H9 (cell line): ENCODE measurements at regions not wholly inside any gene's neighbourhood (a gene's known extent, or its start where the extent isn't known, plus 50 kb on each side); places are given as distances from the start of the nearest gene placed in this dataset.
"Not testable (repeated sequence)": the region's sequence is repeated elsewhere in the genome, so short reads cannot be mapped to it uniquely, and the experiment has no call there.

ENCODE experiments used
- DNase-seq: peaks from one replicate; pipeline ENCODE4 v3.0.0-alpha.2; 2017
- H2AFZ ChIP-seq: one replicate; pipeline ENCODE4 v1.6.1; 2013; ENCODE audit warnings: mild to moderate bottlenecking, low read length, control low read depth, moderate library complexity
- H2AK5ac ChIP-seq: 2 replicates; pipeline ENCODE4 v1.6.1; 2013; ENCODE audit warnings: low read length, control low read depth, mixed read lengths; ENCODE audit not compliant: insufficient read length
- H2BK120ac ChIP-seq: one replicate; pipeline ENCODE4 v1.6.1; 2013; ENCODE audit warnings: low read depth, mild to moderate bottlenecking, low read length, control low read depth, inconsistent platforms; ENCODE audit not compliant: poor library complexity, severe bottlenecking
- H2BK12ac ChIP-seq: 2 replicates; pipeline ENCODE4 v1.6.1; 2013; ENCODE audit warnings: low read length, control low read depth, mixed read lengths, low read depth; ENCODE audit not compliant: insufficient read length
- H2BK15ac ChIP-seq: 2 replicates; pipeline ENCODE4 v1.6.1; 2013; ENCODE audit warnings: low read depth, low read length, control low read depth
- H2BK20ac ChIP-seq: one replicate; pipeline ENCODE4 v1.6.1; 2013; ENCODE audit warnings: low read depth, mild to moderate bottlenecking, low read length, control low read depth, inconsistent platforms; ENCODE audit not compliant: poor library complexity, severe bottlenecking
- H2BK5ac ChIP-seq: 2 replicates; pipeline ENCODE4 v1.6.1; 2013; ENCODE audit warnings: low read length, control low read depth, mixed read lengths; ENCODE audit not compliant: insufficient read length
- H3K14ac ChIP-seq: 2 replicates; pipeline ENCODE4 v1.6.1; 2013; ENCODE audit warnings: low read length, control low read depth; ENCODE audit not compliant: insufficient read depth
- H3K18ac ChIP-seq: 2 replicates; pipeline ENCODE4 v1.6.1; 2013; ENCODE audit warnings: low read depth, mild to moderate bottlenecking, mixed read lengths, low read length, control low read depth; ENCODE audit not compliant: insufficient read length
- H3K23ac ChIP-seq: 2 replicates; pipeline ENCODE4 v1.6.1; 2013; ENCODE audit warnings: low read length, control low read depth, mixed read lengths, low read depth; ENCODE audit not compliant: insufficient read length
- H3K23me2 ChIP-seq: 2 replicates; pipeline ENCODE4 v1.6.1; 2013; ENCODE audit warnings: low read depth, mild to moderate bottlenecking, mixed read lengths, low read length, control low read depth; ENCODE audit not compliant: insufficient read length, poor library complexity, severe bottlenecking
- H3K27ac ChIP-seq: 2 replicates; pipeline ENCODE4 v1.5.1; 2013; ENCODE audit warnings: low read length, control low read depth, mixed read lengths, low read depth; ENCODE audit not compliant: insufficient read length
- H3K27me3 ChIP-seq: 2 replicates; pipeline ENCODE4 v1.6.1; 2013; ENCODE audit warnings: low read length, control low read depth, inconsistent platforms; ENCODE audit not compliant: insufficient read depth
- H3K4ac ChIP-seq: 2 replicates; pipeline ENCODE4 v1.6.1; 2013; ENCODE audit warnings: low read depth, mild to moderate bottlenecking, control low read depth, inconsistent platforms, low read length, moderate library complexity
- H3K4me1 ChIP-seq: 2 replicates; pipeline ENCODE4 v1.6.1; 2013; ENCODE audit warnings: low read length, control low read depth, inconsistent platforms; ENCODE audit not compliant: insufficient read depth
- H3K4me2 ChIP-seq: 2 replicates; pipeline ENCODE4 v1.6.1; 2013; ENCODE audit warnings: low read length, control low read depth, mixed read lengths; ENCODE audit not compliant: insufficient read length, insufficient read depth
- H3K56ac ChIP-seq: 2 replicates; pipeline ENCODE4 v1.6.1; 2013; ENCODE audit warnings: low read depth, mild to moderate bottlenecking, mixed read lengths, low read length, control low read depth; ENCODE audit not compliant: insufficient read length
- H3K79me1 ChIP-seq: 2 replicates; pipeline ENCODE4 v1.6.1; 2013; ENCODE audit warnings: low read depth, mild to moderate bottlenecking, moderate library complexity, low read length, control low read depth, inconsistent platforms; ENCODE audit not compliant: insufficient read depth, poor library complexity, severe bottlenecking
- H3K79me2 ChIP-seq: 2 replicates; pipeline ENCODE4 v1.6.1; 2013; ENCODE audit warnings: low read length, control low read depth, inconsistent platforms; ENCODE audit not compliant: insufficient read depth
- H3K9ac ChIP-seq: 2 replicates; pipeline ENCODE4 v1.6.1; 2013; ENCODE audit warnings: low read length, control low read depth, mixed read lengths; ENCODE audit not compliant: insufficient read length; ENCODE audit errors: extremely low read depth
- H3K9me3 ChIP-seq: one replicate; pipeline ENCODE4 v1.6.1; 2013; ENCODE audit warnings: low read depth, low read length, inconsistent platforms; ENCODE audit not compliant: control insufficient read depth
- H3T11ph ChIP-seq: one replicate; pipeline ENCODE4 v1.6.1; 2013; ENCODE audit warnings: mild to moderate bottlenecking, low read length, control low read depth, inconsistent platforms
- H4K20me1 ChIP-seq: one replicate; pipeline ENCODE4 v1.6.1; 2013; ENCODE audit not compliant: control insufficient read depth, insufficient read length, insufficient read depth
- H4K5ac ChIP-seq: 2 replicates; pipeline ENCODE4 v1.6.1; 2013; ENCODE audit warnings: low read depth, mild to moderate bottlenecking, mixed read lengths, low read length, control low read depth; ENCODE audit not compliant: insufficient read length
- H4K8ac ChIP-seq: replicated peaks from 2 replicates; pipeline ENCODE4 v1.6.1; 2013; ENCODE audit warnings: low read length, control low read depth, mixed read lengths, low read depth; ENCODE audit not compliant: insufficient read length
- H4K91ac ChIP-seq: 2 replicates; pipeline ENCODE4 v1.6.1; 2013; ENCODE audit warnings: low read depth, mild to moderate bottlenecking, moderate library complexity, mixed read lengths, low read length, control low read depth; ENCODE audit not compliant: insufficient read length
- H3K27ac Mint-ChIP-seq, 3 experiments: 2 replicates in 2 of 3; 3 replicates in 1 of 3; pipeline ENCODE4 v1.8.0; 2020 to 2021; ENCODE audit warnings: mixed read lengths in 3 of 3, mild to moderate bottlenecking in 1 of 3, moderate library complexity in 1 of 3
- H3K27me3 Mint-ChIP-seq: 2 replicates; pipeline ENCODE4 v1.8.0; 2021; ENCODE audit warnings: low read depth, mild to moderate bottlenecking, moderate library complexity, mixed read lengths
- H3K36me3 Mint-ChIP-seq, 3 experiments: 2 replicates in 2 of 3; 3 replicates in 1 of 3; pipeline ENCODE4 v1.8.0; 2020 to 2021; ENCODE audit warnings: low read depth in 3 of 3, mixed read lengths in 3 of 3; ENCODE audit not compliant: insufficient read depth in 1 of 3
- H3K4me1 Mint-ChIP-seq, 2 experiments: 2 replicates each; pipeline ENCODE4 v1.8.0; 2020; ENCODE audit warnings: mixed read lengths in 2 of 2
- H3K4me3 Mint-ChIP-seq, 2 experiments: 2 replicates in 1 of 2; 3 replicates in 1 of 2; pipeline ENCODE4 v1.8.0; 2020 to 2021; ENCODE audit warnings: mild to moderate bottlenecking in 2 of 2, mixed read lengths in 2 of 2, moderate library complexity in 1 of 2
- H3K9me3 Mint-ChIP-seq, 2 experiments: 2 replicates in 1 of 2; 3 replicates in 1 of 2; pipeline ENCODE4 v1.8.0; 2020; ENCODE audit warnings: mild to moderate bottlenecking in 2 of 2, mixed read lengths in 2 of 2, moderate library complexity in 1 of 2
- WGBS: extraction: QIAGEN DNeasy Blood & Tissue Kit; methylation state at CpG from one replicate; pipeline ENCODE4 v1.1.7; 2013; ENCODE audit warnings: missing lambda C conversion rate, low lambda C conversion rate, mixed read lengths; ENCODE audit not compliant: insufficient read length; ENCODE audit errors: extremely low coverage; 5-methylcytosine and 5-hydroxymethylcytosine counted together
- TF ChIP-seq, protein P1 (sequence below): fragments of 200-600 bp; sonication (generic); conservative IDR thresholded peaks from 3 replicates; pipeline ENCODE4 v1.8.0; 2021; ENCODE audit warnings: antibody characterized with exemption, mild to moderate bottlenecking

DNA sequence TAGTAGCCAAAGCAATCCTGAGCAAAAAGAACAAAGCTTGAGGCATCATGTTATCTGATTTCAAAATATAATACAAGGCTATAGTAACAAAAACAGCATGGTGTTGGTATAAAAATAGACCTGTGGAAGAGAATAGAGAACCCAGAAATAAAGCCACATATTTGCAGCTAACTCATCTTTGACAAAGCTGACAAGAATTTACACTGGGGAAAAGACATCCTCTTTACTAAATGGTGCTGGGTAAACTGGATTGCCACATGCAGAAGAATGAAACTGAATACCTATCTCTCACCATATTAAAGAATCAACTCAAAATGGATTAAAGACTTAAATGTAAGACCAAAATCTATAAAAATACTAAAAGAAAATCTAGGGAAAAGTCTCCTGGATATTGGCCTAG, 59.5 kb upstream of the CD55 start:
- no peaks in the 10 kb centered on the region for H3K79me2 ChIP-seq
- H3K27ac ChIP-seq = no peak overlapping the region
- no peak overlapping the region for H4K5ac ChIP-seq
- no peak overlapping the region for H3K23ac ChIP-seq
- peaks cover 0 to 2% of the 10 kb centered on the region in 2 experiments; a peak in 2 of 4 replicates for H3K4me1 Mint-ChIP-seq
- no peak for DNase-seq
- no peak overlapping the region for H2BK120ac ChIP-seq
- H3T11ph ChIP-seq = no peak overlapping the region
- H3K36me3 Mint-ChIP-seq = no peaks in the 10 kb centered on the region
- H3K4me3 Mint-ChIP-seq = no peak overlapping the region
- no peaks in the 10 kb centered on the region for H4K20me1 ChIP-seq
- H3K4me1 ChIP-seq = no peaks in the 10 kb centered on the region
- H3K27me3 ChIP-seq = no peaks in the 10 kb centered on the region
- H3K9me3 Mint-ChIP-seq = no peaks in the 10 kb centered on the region
- no peaks in the 10 kb centered on the region; the same call in 1 of the 2 replicates for H3K27me3 Mint-ChIP-seq
- no peak overlapping the region for H3K27ac Mint-ChIP-seq
- H3K14ac ChIP-seq = no peak overlapping the region
- no peak overlapping the region for H2BK15ac ChIP-seq
- H4K91ac ChIP-seq = no peak overlapping the region
- no peak overlapping the region for H2AFZ ChIP-seq
- no peaks in the 10 kb centered on the region for H3K9me3 ChIP-seq
- no peak overlapping the region for H3K9ac ChIP-seq
- TF ChIP-seq, protein P1, sequence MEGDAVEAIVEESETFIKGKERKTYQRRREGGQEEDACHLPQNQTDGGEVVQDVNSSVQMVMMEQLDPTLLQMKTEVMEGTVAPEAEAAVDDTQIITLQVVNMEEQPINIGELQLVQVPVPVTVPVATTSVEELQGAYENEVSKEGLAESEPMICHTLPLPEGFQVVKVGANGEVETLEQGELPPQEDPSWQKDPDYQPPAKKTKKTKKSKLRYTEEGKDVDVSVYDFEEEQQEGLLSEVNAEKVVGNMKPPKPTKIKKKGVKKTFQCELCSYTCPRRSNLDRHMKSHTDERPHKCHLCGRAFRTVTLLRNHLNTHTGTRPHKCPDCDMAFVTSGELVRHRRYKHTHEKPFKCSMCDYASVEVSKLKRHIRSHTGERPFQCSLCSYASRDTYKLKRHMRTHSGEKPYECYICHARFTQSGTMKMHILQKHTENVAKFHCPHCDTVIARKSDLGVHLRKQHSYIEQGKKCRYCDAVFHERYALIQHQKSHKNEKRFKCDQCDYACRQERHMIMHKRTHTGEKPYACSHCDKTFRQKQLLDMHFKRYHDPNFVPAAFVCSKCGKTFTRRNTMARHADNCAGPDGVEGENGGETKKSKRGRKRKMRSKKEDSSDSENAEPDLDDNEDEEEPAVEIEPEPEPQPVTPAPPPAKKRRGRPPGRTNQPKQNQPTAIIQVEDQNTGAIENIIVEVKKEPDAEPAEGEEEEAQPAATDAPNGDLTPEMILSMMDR = no peak
- H4K8ac ChIP-seq = no peak overlapping the region
- H3K23me2 ChIP-seq = no peaks in the 10 kb centered on the region
- H3K56ac ChIP-seq = no peak overlapping the region
- H2BK12ac ChIP-seq = no peak overlapping the region
- no peak overlapping the region for H2BK5ac ChIP-seq
- no peak overlapping the region for H3K4me2 ChIP-seq
- no peak overlapping the region for H3K4ac ChIP-seq
- no peak overlapping the region for H2BK20ac ChIP-seq
- H3K79me1 ChIP-seq = no peaks in the 10 kb centered on the region
- no peak overlapping the region for H2AK5ac ChIP-seq
- no peak overlapping the region for H3K18ac ChIP-seq

DNA sequence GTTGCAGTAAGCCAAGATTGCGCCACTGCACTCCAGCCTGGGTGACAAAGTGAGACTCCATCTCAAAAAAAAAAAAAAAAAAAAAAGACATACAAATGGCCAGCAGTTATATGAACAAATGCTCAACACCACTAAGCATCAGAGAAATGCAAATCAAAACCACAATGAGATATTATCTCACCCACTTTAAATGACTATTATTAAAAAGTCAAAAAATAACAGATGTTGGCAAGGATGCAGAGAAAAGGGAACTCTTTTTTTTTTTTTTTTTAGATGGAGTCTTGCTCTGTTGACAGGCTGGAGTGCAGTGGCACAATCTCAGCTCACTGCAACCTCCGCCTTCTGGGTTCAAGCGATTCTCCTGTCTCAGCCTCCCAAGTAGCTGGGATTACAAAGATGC, 58.6 kb upstream of the CD55 start:
- not testable (repeated sequence) for H3K4me3 Mint-ChIP-seq, H2BK15ac ChIP-seq, H3K9ac ChIP-seq, H2BK5ac ChIP-seq, H3K14ac ChIP-seq, H4K20me1 ChIP-seq, H3K4ac ChIP-seq, H3K4me1 ChIP-seq, H3K36me3 Mint-ChIP-seq, H4K8ac ChIP-seq, H3T11ph ChIP-seq, H2BK20ac ChIP-seq, H3K23me2 ChIP-seq, H2AK5ac ChIP-seq, DNase-seq, H3K4me2 ChIP-seq, H2AFZ ChIP-seq, H3K79me1 ChIP-seq, H3K27me3 ChIP-seq, H3K9me3 ChIP-seq, H2BK12ac ChIP-seq, H2BK120ac ChIP-seq, H3K4me1 Mint-ChIP-seq, H3K27ac Mint-ChIP-seq, H3K79me2 ChIP-seq, H3K27ac ChIP-seq, H3K56ac ChIP-seq, H3K9me3 Mint-ChIP-seq, H3K23ac ChIP-seq, H3K27me3 Mint-ChIP-seq, H4K5ac ChIP-seq, H3K18ac ChIP-seq, H4K91ac ChIP-seq
- no CpG with 5 or more reads among the region's 3 CpGs for WGBS
